Cerebellar nuclear complex (tissue), 1 donor: ENCODE measurements at regions not wholly inside any gene's neighbourhood (a gene's known extent, or its start where the extent isn't known, plus 50 kb on each side); places are given as distances from the start of the nearest gene placed in this dataset.
"Not testable (repeated sequence)": the region's sequence is repeated elsewhere in the genome, so short reads cannot be mapped to it uniquely, and the experiment has no call there.

ENCODE experiments used
- DNase-seq, 2 experiments: peaks; one replicate each; lab custom pipeline; 2025; lab: John Stamatoyannopoulos, UW

DNA sequence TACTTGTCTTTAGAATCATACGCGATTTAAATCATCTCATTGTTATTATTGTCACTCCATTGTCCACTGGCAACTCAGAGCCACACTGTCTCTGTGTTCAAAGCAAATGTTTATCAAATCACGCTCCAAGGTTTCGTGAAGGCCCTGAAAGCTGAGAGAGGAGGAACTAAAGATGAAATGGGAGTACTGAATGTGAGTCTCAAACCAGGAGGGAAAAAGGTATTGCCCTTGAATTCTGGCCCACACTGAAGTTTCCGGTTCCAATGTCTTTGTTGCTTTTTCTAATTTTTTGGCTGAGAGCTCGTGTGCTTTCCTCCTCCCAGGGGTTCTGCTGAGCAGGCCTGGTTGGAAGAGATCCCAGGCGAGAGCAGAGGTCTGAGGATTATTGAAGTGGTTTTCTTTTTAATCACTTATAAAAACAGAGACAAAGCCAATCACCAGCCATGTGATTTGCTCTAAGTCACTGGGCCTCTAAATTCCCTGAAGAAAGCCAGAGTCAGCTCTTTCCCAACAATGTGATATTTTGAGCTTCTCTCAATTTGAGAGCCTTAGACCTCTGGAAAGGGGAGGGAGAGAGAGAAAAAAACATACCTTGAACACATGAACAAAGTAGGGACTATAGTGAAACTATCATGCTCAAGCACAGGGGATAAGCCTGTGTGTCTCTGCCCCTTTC lies 420.8 kb upstream of the GRAMD2B start:
- DNase-seq, result peak in 1 of 2 experiments; percentile 34

DNA sequence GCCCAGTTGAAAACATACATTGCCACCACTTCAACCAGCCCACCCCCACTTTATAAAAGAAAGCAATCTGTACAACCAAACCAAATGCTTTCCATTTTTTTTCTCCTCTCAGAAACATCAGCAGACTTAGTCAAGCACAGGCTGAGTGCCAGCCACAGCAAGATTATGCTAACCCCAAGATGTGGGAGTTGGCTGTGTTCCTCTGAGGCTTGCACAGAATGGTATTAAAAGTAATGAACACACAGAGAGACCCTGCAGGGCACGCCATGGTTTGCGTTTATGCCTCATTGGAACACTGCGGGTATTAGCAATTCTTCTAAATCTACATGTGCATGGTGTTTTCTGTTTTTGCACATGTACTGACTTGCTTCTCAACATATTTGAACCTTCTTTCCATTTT lies 419.9 kb upstream of the GRAMD2B start:
- no peak for DNase-seq

DNA sequence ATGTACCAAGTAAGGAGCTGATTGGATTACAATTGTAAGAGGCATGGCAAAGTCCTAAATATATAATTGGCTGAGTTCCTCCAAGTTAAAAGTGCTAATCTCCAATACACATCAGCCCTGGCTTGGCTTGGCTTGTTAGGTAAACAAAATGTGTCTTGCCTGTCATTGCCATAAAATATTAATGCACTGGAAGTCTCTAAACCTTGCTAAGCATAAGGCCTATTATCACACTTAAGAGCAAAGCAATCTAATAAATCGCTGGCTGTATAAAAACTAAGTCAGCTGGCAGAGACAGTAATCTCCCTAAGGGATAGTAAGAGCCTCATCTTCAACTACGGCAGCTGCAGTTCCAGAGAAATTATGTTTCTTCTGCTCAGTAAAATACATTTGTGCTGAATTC lies 418.6 kb upstream of the GRAMD2B start:
- DNase-seq, result no peak

DNA sequence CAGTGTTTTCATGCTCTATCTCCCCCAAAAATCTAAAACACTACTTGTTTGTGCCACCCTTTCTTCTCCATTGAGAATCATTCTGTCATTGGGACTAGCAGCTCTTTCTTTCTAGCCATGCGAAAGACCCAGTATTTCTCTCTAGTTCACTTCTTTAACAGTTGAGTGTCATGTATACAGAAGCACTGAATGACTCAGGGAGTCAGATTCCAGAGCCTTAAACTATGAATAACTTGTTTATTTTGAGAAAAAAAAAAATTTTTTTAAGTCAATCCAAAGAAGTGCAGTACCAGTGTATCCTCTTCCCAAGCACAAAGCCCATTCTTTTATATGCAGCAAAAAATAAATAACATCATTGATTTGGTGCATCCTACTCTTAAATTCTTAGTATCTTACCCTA lies 415.4 kb upstream of the GRAMD2B start:
- DNase-seq, result no peak

GRCh38 chr5:126009566-126009965 lies 413.6 kb upstream of the GRAMD2B start:
- DNase-seq, result no peak

GRCh38 chr5:126011526-126011925 lies 411.7 kb upstream of the GRAMD2B start:
- DNase-seq, result not testable (repeated sequence)

DNA sequence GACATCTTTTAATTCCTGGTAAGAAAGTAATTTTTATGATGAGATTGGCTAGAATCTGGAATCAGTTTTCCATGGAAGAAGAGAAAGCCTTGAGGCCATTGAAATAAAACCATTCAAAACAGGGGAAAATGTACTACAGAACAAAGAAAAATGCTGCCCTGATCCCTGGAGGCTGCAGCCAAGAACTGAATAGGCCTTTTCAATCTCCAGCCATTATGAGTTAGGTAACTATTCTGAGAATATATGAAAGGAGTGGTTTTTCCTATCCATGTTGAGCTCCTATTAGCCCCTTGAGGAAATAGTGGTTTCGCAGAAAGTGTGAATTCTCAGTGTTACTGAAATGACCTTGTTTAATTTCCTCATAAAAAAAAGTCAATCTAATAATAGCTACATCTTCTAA lies 408.5 kb upstream of the GRAMD2B start:
- DNase-seq, result no peak

DNA sequence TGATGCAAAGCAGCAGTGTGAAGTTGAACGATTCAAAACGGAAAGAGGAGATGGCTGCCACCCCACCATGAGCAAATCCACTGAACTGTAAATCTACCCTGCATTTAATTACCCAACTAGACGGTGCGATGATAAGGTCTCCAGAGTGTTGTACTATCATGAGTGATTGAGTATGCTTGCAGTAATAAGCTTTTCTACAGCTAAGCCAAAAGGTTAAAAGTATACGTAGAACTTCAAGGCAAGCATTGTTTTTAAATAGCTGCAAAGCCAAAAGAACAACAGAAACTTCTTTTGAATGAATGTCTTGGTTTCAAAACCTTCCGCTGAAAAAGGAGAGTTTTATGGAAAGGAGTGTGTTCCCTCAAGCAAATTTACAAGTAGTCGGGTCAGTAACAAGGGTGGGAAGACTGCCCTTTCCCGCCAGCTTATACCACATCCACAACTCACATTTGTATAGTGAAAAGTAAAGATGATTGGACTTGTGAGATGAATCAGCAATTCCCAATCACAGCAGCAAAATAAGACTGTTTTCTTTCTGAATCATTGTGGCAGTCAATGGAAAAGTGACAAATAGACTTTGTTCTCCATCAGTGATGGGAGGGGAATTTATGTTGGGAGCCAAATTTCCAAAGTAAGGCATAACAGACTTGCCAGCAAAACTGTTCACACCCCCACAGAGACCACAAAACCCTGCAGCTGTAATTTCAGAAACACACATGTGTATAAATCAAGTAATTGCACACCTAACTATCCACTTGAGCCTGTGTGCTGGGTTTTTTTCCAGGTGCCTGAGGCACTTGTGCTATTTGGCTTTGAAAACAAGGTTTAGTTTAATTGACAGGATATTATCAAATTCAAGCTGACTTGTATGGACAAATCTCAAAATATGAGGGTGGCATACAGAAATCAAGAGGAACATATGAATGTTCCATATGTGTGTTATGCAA lies 407.7 kb upstream of the GRAMD2B start:
- no peak for DNase-seq

- DNase-seq, result no peak
These were observed 407.0 kb upstream of the GRAMD2B start for GRCh38 chr5:126016256-126016655.

DNA sequence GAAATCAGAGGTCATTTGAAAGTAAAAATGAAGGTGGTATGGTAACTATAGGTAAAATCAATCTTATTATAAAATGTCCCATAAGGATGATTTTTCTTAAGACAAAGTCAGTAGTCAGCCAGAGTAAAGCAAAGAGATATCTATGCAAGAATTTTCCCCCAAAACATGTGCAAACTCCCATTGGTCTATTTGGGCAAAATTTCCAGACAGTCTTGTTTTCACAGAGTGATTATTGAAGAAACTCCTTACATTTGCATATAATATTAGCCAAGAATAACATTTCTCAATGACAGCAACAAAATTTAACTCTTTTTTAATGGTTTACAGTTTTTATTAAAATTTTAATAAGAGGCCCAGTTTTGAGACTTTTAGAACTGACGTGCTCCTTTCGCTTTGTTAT lies 406.1 kb upstream of the GRAMD2B start:
- DNase-seq, result no peak

- DNase-seq, result no peak
These were observed 402.4 kb upstream of the GRAMD2B start for GRCh38 chr5:126020770-126021169.

DNA sequence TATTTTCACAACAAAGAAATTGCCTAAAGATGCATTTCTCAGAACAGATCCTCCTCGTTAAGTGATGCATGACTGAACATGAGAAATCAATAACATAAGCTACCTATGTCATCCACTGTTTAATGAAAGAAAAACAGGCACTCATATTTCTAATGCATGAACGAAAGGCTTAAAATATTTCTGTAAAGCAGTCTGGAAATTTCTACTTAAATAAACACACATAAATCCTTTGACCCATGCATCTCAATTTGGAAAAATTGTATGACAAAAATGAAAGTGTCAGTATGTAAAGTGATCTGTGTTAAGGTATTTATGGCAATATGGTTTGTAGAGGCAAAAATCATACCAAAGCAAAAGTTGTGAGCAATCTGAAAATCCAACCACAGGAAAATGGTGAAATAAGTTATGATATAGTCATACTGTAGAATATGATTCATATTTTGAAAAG lies 399.2 kb upstream of the GRAMD2B start:
- no peak for DNase-seq

GRCh38 chr5:126027149-126027548 lies 396.1 kb upstream of the GRAMD2B start:
- DNase-seq, result no peak

- no peak for DNase-seq
These were observed 395.6 kb upstream of the GRAMD2B start for GRCh38 chr5:126027652-126028051.

DNA sequence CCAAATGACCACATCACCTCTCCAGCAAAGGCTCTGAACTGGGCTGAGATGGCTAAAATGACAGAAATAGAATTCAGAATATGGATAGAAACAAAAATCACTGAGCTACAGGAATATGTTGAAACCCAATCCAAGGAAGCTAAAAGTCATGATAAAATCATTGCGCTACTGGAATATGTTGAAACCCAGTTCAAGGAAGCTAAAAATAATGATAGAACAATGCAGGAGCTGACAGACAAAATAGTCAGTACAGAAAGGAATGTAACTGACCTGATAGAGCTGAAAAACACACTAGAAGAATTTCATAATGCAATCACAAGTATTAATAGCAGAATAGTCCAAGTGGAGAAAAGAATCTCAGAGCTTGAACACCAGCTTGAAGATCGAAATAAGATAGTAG lies 394.9 kb upstream of the GRAMD2B start:
- DNase-seq, result no peak

DNA sequence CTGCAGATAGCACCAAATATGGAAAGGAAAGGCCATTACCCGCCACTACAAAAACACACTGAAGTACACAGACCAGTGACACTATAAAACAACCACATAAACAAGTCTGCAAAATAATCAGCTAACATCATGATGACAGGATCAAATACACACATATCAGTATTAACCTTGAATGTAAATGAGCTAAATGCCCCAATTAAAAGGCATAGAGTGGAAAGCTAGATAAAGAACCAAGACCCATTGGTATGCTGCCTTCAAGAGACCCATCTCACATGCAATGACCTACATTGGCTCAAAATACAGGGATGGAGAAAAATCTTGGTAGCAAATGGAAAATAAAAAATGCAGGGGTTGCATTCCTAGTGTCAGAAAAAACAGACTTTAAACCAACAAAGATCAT lies 393.9 kb upstream of the GRAMD2B start:
- DNase-seq, result not testable (repeated sequence)

- DNase-seq, result no peak
These were observed 392.5 kb upstream of the GRAMD2B start for GRCh38 chr5:126030698-126031097.

DNA sequence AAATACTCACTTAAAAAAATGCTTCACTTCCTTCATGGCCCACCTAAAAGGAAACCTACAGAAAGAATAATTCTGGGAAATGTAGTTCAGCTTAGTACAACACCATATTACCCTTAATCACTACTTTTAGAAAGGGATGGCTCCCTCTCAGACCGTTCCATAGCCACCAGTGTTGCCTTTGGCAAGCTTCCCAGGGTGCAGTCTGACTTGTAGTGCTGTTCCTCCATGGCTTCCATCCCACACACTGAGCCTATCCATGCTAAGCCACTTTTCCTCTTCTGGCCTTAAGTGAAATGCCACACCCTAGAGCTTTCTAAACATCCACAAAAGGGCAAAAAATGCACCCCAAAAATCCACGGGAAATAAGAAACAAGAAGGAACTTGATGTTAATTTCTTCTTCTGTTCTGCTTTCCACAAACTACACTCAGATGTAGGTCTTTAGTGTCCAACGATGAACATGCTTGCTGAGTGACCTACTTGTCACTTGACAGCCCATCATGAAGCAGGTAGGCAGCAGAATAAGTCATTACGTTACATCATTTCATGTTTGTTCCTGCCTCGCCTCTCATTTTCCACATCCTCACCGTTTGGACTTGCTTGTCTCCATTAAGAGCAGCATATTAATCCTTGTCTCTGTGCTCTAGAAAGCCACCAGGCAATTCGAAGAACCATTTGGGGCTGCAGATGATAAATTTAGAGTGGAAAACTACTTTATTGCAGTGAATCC lies 391.1 kb upstream of the GRAMD2B start:
- DNase-seq, result no peak

DNA sequence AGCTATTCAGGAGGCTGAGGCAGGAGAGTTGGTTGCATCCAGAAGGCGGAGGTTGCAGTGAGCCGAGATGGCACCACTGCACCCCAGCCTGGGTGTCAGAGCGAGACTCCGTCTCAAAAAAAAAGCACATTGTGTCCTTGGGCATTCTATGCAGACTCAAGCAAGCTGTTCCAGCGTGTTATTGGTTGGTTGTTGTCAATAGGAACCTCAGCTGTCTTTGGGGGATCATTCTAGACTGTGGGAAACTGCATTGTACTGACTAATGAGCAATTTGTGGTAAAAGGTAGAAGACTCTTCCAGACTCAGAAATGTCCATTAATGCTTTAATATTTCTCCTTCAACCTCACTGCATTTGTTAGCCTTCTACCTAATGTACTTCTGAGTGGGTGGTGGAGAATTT lies 379.5 kb upstream of the GRAMD2B start:
- no peak for DNase-seq

GRCh38 chr5:126044111-126044668 lies 379.0 kb upstream of the GRAMD2B start:
- DNase-seq, result no peak

DNA sequence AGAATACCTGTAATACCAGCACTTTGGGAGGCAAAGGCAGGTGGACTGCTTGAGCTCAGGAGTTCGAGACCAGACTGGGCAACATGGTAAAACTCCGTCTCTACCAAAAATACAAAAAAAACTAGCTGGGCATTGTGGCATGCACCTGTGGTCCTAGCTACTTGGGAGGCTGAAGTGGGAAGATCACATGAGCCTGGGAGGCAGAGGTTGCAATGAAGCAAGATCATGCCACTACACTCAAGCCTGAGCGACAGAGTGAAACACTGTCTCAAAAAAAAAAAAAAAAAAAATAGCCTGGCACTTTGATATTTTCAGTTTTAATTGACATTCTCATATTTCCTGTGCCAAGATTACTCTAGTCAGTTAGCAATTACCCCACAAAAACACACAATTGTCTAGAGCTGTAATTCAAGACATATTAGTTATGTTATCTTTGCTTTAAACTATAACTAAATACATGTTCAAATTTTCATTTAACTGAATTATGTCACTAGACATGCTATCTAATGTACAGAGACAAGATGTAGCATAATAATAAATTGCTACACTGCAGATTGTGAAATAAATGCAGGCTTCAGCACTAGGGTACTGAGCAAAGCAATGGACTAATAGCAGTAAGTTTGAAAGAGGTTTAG lies 378.2 kb upstream of the GRAMD2B start:
- no peak for DNase-seq

DNA sequence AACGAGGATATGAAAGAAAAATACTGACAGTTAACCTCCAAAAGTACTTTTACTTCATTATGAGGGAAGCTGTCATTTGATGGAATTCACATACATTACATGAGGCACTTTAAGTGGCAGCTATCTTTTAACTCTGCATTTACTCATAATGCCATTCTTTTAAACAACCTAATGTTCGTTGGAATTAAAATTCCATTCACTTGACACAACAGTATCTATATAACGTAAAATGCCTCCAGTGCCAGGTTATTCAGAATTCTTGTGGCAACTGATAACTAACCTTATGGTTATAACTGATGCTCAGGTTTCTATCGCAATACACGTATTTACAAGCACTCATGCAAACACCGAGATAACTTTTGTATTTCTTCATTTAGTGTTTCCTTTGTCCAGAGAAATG lies 376.9 kb upstream of the GRAMD2B start:
- no peak for DNase-seq
